ENCODE measurements at regions not wholly inside any gene's neighbourhood (a gene's known extent, or its start where the extent isn't known, plus 50 kb on each side); places are given as distances from the start of the nearest gene placed in this dataset.

- no peak for TF ChIP-seq CTCF (IDR thresholded peaks at IDR 0.05; ENCODE audit: partially characterized antibody, unreplicated experiment)
- Mint-ChIP-seq H3K27ac (ENCODE audit: unreplicated experiment) (no peak overlapping the region), H3K4me1 (ENCODE audit: low read depth, unreplicated experiment) (no peaks in the 10 kb centered on the region), H3K9me3 (ENCODE audit: unreplicated experiment) (no peaks in the 10 kb centered on the region), H3K27me3 (ENCODE audit: unreplicated experiment) (no peaks in the 10 kb centered on the region), H3K4me3 (ENCODE audit: unreplicated experiment) (no peak overlapping the region), H3K36me3 (ENCODE audit: unreplicated experiment) (no peaks in the 10 kb centered on the region)
- DNase-seq = no peak
Measured at GRCh38 chr7:12827219-12827821, 139.9 kb downstream of the ARL4A start.

- Mint-ChIP-seq H3K27me3 (ENCODE audit: unreplicated experiment) (no peaks in the 10 kb centered on the region), H3K9me3 (ENCODE audit: unreplicated experiment) (no peaks in the 10 kb centered on the region), H3K4me3 (ENCODE audit: unreplicated experiment) (no peak overlapping the region), H3K36me3 (ENCODE audit: unreplicated experiment) (no peaks in the 10 kb centered on the region), H3K27ac (ENCODE audit: unreplicated experiment) (no peak overlapping the region), H3K4me1 (ENCODE audit: low read depth, unreplicated experiment) (no peaks in the 10 kb centered on the region)
- DNase-seq = no peak
- TF ChIP-seq CTCF (IDR thresholded peaks at IDR 0.05; ENCODE audit: partially characterized antibody, unreplicated experiment) = no peak
Measured at GRCh38 chr7:12827920-12828319, 140.5 kb downstream of the ARL4A start.

- Mint-ChIP-seq H3K27me3 (ENCODE audit: unreplicated experiment) (no peaks in the 10 kb centered on the region), H3K4me1 (ENCODE audit: low read depth, unreplicated experiment) (no peaks in the 10 kb centered on the region), H3K4me3 (ENCODE audit: unreplicated experiment) (no peak overlapping the region), H3K9me3 (ENCODE audit: unreplicated experiment) (peaks cover 4% of the 10 kb centered on the region), H3K36me3 (ENCODE audit: unreplicated experiment) (peaks cover 10% of the 10 kb centered on the region), H3K27ac (ENCODE audit: unreplicated experiment) (no peak overlapping the region)
- no peak for TF ChIP-seq CTCF (IDR thresholded peaks at IDR 0.05; ENCODE audit: partially characterized antibody, unreplicated experiment)
- DNase-seq = no peak
Measured at GRCh38 chr7:12831024-12831423, 143.6 kb downstream of the ARL4A start.

GRCh38 chr7:12833829-12834228 lies 146.4 kb downstream of the ARL4A start:
- TF ChIP-seq CTCF (IDR thresholded peaks at IDR 0.05; ENCODE audit: partially characterized antibody, unreplicated experiment) = no peak
- no peaks in the 10 kb centered on the region for H3K27me3 Mint-ChIP-seq (ENCODE audit: unreplicated experiment)
- no peak overlapping the region for H3K4me3 Mint-ChIP-seq (ENCODE audit: unreplicated experiment)
- H3K27ac Mint-ChIP-seq (ENCODE audit: unreplicated experiment) = no peak overlapping the region
- H3K9me3 Mint-ChIP-seq (ENCODE audit: unreplicated experiment) = peaks cover 4% of the 10 kb centered on the region
- no peak for DNase-seq
- H3K36me3 Mint-ChIP-seq (ENCODE audit: unreplicated experiment) = peaks cover 10% of the 10 kb centered on the region
- no peaks in the 10 kb centered on the region for H3K4me1 Mint-ChIP-seq (ENCODE audit: low read depth, unreplicated experiment)

- DNase-seq = no peak
- H3K4me3 Mint-ChIP-seq (ENCODE audit: unreplicated experiment) = no peak overlapping the region
- no peak overlapping the region for H3K27ac Mint-ChIP-seq (ENCODE audit: unreplicated experiment)
- no peaks in the 10 kb centered on the region for H3K4me1 Mint-ChIP-seq (ENCODE audit: low read depth, unreplicated experiment)
- H3K9me3 Mint-ChIP-seq (ENCODE audit: unreplicated experiment) = peaks cover 4% of the 10 kb centered on the region
- no peaks in the 10 kb centered on the region for H3K27me3 Mint-ChIP-seq (ENCODE audit: unreplicated experiment)
- TF ChIP-seq CTCF (IDR thresholded peaks at IDR 0.05; ENCODE audit: partially characterized antibody, unreplicated experiment) = no peak
- H3K36me3 Mint-ChIP-seq (ENCODE audit: unreplicated experiment) = peaks cover 10% of the 10 kb centered on the region
Measured at GRCh38 chr7:12834782-12835181, 147.3 kb downstream of the ARL4A start.
